BLaER1 (cell line): ENCODE measurements at regions not wholly inside any gene's neighbourhood (a gene's known extent, or its start where the extent isn't known, plus 50 kb on each side); places are given as distances from the start of the nearest gene placed in this dataset.
"Not testable (repeated sequence)": the region's sequence is repeated elsewhere in the genome, so short reads cannot be mapped to it uniquely, and the experiment has no call there.

Source experiments
- H3K27ac ChIP-seq: shearing (Covaris generic); formaldehyde crosslinking; 2 replicates; pipeline ENCODE4 v1.8.1; 2022
- H3K27me3 ChIP-seq: shearing (Covaris generic); formaldehyde crosslinking; 2 replicates; pipeline ENCODE4 v1.8.1; 2022
- H3K36me3 ChIP-seq: shearing (Covaris generic); formaldehyde crosslinking; 2 replicates; pipeline ENCODE4 v1.8.1; 2022
- H3K4me1 ChIP-seq: shearing (Covaris generic); formaldehyde crosslinking; 2 replicates; pipeline ENCODE4 v1.8.1; 2022
- H3K4me2 ChIP-seq: shearing (Covaris generic); formaldehyde crosslinking; 2 replicates; pipeline ENCODE4 v1.8.1; 2022
- H3K4me3 ChIP-seq: shearing (Covaris generic); formaldehyde crosslinking; 2 replicates; pipeline ENCODE4 v1.8.1; 2022
- H3K9ac ChIP-seq: shearing (Covaris generic); formaldehyde crosslinking; 2 replicates; pipeline ENCODE4 v1.8.1; 2022
- H3K9me3 ChIP-seq: shearing (Covaris generic); formaldehyde crosslinking; 2 replicates; pipeline ENCODE4 v1.8.1; 2022
- H4K20me1 ChIP-seq: shearing (Covaris generic); formaldehyde crosslinking; 2 replicates; pipeline ENCODE4 v1.8.1; 2022
- Cebpa-rat ChIP-seq: shearing (Covaris generic); IDR thresholded peaks from 2 replicates; pipeline ENCODE4 v1.8.1; 2022

DNA sequence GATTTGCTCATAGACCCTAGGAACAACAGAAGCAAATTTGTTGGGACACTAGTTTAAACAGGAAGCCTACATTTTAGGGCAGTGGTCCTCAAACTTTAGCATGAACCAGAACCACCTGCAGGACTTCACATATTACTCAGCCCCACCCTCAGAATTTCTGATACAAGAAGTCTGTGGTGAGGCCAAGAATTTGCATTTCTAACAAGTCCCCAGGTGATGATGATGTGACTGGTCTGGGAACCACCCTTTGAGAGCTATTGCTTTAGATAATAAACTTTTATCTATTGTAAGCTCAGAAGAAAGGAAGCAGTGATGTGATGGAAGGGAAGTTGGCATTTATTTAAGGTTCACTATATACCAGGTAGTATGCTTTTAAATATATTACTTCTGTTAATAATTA lies 194.0 kb downstream of the FAM181B start:
- no peak for TF ChIP-seq Cebpa-rat

DNA sequence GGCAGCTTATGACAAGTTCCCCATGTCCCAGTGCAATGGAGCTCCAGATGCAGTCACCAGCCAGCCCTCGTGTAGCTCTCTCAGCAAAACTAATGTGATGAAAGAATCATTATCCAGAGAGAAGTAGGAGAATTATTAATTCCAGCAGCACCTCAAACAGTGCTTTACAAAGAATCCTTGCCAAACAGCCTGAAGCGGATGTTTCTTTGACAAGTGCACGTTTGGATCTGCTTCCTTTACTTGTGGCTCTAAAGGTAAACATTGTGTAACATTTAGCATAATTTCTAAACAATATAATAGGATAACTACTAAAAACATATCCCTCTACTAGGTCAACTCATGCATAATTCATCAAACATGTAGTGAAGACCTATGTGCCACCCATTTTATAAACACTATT lies 197.0 kb downstream of the FAM181B start:
- H3K27me3 ChIP-seq: no peaks in the 10 kb centered on the region
- H4K20me1 ChIP-seq: no peaks in the 10 kb centered on the region
- H3K4me1 ChIP-seq: no peaks in the 10 kb centered on the region
- no peak for TF ChIP-seq Cebpa-rat
- H3K27ac ChIP-seq: no peak overlapping the region
- no peaks in the 10 kb centered on the region for H3K9me3 ChIP-seq
- no peak overlapping the region for H3K9ac ChIP-seq
- H3K4me3 ChIP-seq: no peak overlapping the region
- no peak overlapping the region for H3K4me2 ChIP-seq
- no peaks in the 10 kb centered on the region for H3K36me3 ChIP-seq

More for the DNA sequence above, 194.0 kb downstream of the FAM181B start:
- H3K4me2 ChIP-seq: no peak overlapping the region
- H3K4me3 ChIP-seq: no peak overlapping the region
- no peak overlapping the region for H3K27ac ChIP-seq
- H3K36me3 ChIP-seq: no peaks in the 10 kb centered on the region
- H3K9me3 ChIP-seq: no peaks in the 10 kb centered on the region
- no peaks in the 10 kb centered on the region for H4K20me1 ChIP-seq
- no peaks in the 10 kb centered on the region for H3K27me3 ChIP-seq
- no peaks in the 10 kb centered on the region for H3K4me1 ChIP-seq
- H3K9ac ChIP-seq: no peak overlapping the region

DNA sequence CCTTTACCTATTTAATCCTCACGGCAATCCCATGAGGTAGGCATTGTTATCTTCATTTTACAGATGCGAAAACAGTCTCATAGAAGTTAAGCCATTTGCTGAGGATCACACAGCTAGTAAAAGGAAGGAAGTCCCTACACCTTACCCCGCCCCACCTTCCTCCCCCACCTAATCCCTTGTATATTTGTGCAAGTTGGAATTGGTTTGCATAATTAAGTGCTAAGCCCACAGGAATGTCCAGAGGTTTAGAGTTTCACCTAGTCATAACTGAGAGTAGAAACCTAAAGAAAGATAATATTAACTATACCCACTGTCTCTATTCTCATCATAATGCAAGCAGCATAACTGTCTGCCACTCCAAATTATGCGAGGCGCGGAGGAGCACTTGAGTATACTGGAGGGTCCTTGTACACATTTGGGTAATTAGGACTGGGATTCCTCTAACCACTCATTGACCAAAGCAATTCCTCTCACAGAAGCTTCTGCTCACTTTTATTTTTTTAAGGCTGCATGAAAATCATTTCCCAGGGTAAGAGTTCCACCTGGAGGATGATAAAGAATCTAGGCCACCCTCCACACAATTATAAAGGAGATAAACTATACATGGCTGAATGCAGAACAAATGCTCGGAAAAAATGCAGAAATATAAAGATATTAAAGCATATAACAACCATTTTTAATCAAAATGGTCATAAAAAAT lies 199.9 kb downstream of the FAM181B start:
- Histone ChIP-seq H3K27ac (no peak overlapping the region), H3K9me3 (no peaks in the 10 kb centered on the region), H3K4me3 (no peak overlapping the region), H3K4me1 (no peaks in the 10 kb centered on the region), H4K20me1 (no peaks in the 10 kb centered on the region), H3K9ac (no peak overlapping the region), H3K4me2 (no peak overlapping the region), H3K27me3 (no peaks in the 10 kb centered on the region), H3K36me3 (no peaks in the 10 kb centered on the region)
- TF ChIP-seq Cebpa-rat: no peak

DNA sequence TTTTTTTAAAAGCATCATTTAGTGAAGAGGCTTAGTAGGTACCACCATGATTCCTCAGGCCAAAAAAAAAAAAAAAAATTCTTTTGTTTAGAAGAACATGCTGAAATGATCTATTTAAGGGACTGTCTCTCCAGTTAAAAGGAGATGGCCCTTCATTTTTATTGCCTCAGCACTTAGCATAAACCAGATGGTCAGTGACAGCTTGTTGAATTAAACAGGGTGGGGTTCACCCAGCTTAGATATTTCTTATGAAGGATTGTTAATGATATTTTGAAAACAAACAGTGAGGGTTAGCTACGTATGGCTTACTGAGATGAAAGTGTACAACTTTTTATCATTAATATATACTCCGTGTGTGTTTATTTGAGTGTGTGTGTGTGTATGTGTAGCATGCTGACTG lies 203.7 kb downstream of the FAM181B start:
- no peak overlapping the region for H3K4me2 ChIP-seq
- H3K36me3 ChIP-seq: no peaks in the 10 kb centered on the region
- no peak overlapping the region for H3K4me3 ChIP-seq
- H3K27me3 ChIP-seq: no peaks in the 10 kb centered on the region
- no peak for TF ChIP-seq Cebpa-rat
- H3K9ac ChIP-seq: no peak overlapping the region
- H3K4me1 ChIP-seq: peaks cover 8% of the 10 kb centered on the region; the same call in 1 of the 2 replicates
- no peaks in the 10 kb centered on the region for H3K9me3 ChIP-seq
- no peak overlapping the region for H3K27ac ChIP-seq
- H4K20me1 ChIP-seq: no peaks in the 10 kb centered on the region

DNA sequence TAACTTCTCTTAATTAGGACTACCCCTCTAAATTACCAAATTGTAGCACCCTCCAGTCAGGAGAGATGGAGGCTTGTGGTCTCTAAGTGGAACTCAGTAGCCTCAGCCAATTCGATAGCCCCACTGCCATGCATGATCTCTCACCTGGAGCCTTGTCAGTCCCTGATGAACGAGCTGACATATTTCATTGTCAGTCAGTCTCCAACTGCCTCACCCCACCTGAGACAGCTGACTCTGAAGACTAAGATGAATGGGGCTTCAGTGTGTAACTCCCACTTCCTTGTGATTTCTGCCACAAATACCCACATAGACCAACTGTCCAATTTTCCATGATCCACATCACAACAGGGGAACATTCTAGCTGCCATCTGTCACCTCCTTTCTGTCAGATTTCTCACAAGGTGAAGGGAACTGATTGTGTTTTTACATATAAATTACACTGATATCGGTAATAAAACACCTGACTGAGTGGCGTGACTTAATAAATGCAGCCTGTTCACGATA lies 206.5 kb downstream of the FAM181B start:
- Histone ChIP-seq H3K9ac (no peak overlapping the region), H3K27me3 (no peaks in the 10 kb centered on the region), H3K4me1 (peaks cover 8% of the 10 kb centered on the region; the same call in 1 of the 2 replicates), H3K4me3 (no peak overlapping the region), H3K27ac (no peak overlapping the region), H3K9me3 (no peaks in the 10 kb centered on the region), H3K36me3 (no peaks in the 10 kb centered on the region), H4K20me1 (no peaks in the 10 kb centered on the region), H3K4me2 (no peak overlapping the region; the same call in 1 of the 2 replicates)
- TF ChIP-seq Cebpa-rat: no peak

DNA sequence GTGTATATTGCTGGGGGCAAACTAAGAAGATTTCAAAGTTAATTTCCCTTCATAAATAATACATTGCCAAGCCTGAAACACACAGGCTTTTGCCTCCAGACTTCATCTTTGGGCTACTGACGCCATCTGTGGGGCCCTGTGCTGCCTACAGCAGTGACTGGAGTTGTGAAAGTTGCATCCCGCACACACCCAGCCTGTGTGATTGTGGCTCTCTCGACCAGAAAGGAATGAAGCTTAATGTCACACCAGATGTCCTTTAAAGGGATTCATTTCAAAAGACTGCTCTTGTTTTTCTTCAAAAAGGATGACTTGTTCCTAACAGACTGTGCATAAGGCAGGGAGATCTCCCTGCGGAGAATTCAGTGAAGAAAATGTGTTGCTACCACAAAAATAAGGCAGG lies 210.5 kb downstream of the FAM181B start:
- no peak for TF ChIP-seq Cebpa-rat
- no peak overlapping the region for H3K27ac ChIP-seq
- no peaks in the 10 kb centered on the region for H4K20me1 ChIP-seq
- no peaks in the 10 kb centered on the region for H3K9me3 ChIP-seq
- no peak overlapping the region for H3K9ac ChIP-seq
- H3K36me3 ChIP-seq: no peaks in the 10 kb centered on the region
- no peak overlapping the region for H3K4me3 ChIP-seq
- H3K4me2 ChIP-seq: no peak overlapping the region
- H3K4me1 ChIP-seq: peaks cover 16% of the 10 kb centered on the region; the same call in 1 of the 2 replicates
- no peaks in the 10 kb centered on the region for H3K27me3 ChIP-seq

DNA sequence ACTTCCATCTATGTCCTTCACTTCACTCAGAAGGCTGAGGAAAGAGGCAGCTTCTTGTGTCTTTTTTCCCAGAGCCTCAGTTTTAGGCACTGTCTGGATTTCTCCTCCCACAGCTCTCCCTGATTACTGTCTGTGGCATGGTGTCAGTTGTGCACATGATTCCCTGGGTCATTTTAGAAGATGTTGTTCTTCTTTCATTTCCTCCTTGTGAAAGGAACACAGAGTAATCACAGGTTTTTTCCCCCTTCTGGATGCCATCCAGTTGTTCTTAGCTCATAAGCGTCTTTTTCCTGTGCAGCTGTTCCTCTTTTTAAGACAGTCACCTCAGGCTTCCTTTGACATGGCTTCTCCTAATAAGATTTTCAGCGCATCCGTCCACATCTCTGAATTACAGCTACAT lies 212.2 kb downstream of the FAM181B start:
- H3K27ac ChIP-seq: no peak overlapping the region

DNA sequence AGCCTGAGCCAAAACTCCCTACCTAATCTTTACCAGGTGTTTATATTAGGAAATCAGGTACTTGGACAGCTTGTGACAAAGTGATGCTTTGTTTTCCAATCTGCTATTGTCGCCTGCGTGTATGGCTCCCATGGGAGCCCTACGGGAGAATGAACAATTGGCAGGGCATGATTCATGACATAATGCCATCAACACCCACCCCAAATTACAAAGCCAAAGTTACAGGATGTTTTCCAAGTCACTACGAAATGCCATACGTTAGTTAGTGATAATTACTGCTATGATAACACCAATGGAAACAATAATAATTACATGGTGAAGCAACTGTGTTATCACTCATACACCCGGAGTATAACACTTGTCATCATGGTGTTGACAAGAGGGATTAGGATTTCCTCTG lies 226.4 kb downstream of the FAM181B start:
- no peak overlapping the region for H3K4me3 ChIP-seq
- H3K27me3 ChIP-seq: no peaks in the 10 kb centered on the region
- no peaks in the 10 kb centered on the region for H3K36me3 ChIP-seq
- no peak for TF ChIP-seq Cebpa-rat
- no peak overlapping the region for H3K27ac ChIP-seq
- H3K4me2 ChIP-seq: no peak overlapping the region
- no peak overlapping the region for H3K9ac ChIP-seq
- H3K9me3 ChIP-seq: no peaks in the 10 kb centered on the region
- no peaks in the 10 kb centered on the region for H4K20me1 ChIP-seq
- H3K4me1 ChIP-seq: no peaks in the 10 kb centered on the region

More for the DNA sequence above, 212.2 kb downstream of the FAM181B start:
- H3K4me3 ChIP-seq: no peak overlapping the region
- peak overlapping the region; percentile 1; the same call in 1 of the 2 replicates for H3K4me2 ChIP-seq
- H4K20me1 ChIP-seq: no peaks in the 10 kb centered on the region
- no peaks in the 10 kb centered on the region for H3K36me3 ChIP-seq
- peaks cover 7% of the 10 kb centered on the region; the same call in 1 of the 2 replicates for H3K4me1 ChIP-seq
- no peaks in the 10 kb centered on the region for H3K9me3 ChIP-seq
- H3K9ac ChIP-seq: no peak overlapping the region
- H3K27me3 ChIP-seq: no peaks in the 10 kb centered on the region
- TF ChIP-seq Cebpa-rat: no peak

DNA sequence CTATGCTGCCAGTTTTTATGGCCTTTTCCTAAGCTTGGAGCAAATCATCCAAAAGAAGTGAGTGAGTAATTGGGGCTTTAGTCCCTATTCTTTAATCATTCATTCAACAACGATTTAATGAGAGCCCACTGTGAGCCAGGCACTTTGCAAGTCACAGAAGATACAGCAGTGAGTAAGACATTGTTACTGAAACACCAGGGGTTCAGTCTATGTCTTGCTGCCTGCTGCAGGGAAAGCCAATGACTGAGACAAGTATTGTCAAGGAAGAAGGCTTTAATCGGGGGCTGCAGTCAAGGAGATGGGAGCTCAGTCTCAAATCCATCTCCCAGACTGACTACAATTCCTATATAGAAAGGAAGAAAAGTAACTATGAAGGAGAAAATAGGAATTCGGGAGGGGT lies 228.3 kb downstream of the FAM181B start:
- Histone ChIP-seq H3K4me1 (no peaks in the 10 kb centered on the region), H4K20me1 (no peaks in the 10 kb centered on the region), H3K27ac (no peak overlapping the region), H3K4me2 (no peak overlapping the region), H3K36me3 (no peaks in the 10 kb centered on the region), H3K27me3 (no peaks in the 10 kb centered on the region), H3K4me3 (no peak overlapping the region), H3K9me3 (0 out of 2 replicates have a peak, but pooled peaks cover 3% of the 10 kb centered on the region), H3K9ac (no peak overlapping the region)
- TF ChIP-seq Cebpa-rat: no peak

DNA sequence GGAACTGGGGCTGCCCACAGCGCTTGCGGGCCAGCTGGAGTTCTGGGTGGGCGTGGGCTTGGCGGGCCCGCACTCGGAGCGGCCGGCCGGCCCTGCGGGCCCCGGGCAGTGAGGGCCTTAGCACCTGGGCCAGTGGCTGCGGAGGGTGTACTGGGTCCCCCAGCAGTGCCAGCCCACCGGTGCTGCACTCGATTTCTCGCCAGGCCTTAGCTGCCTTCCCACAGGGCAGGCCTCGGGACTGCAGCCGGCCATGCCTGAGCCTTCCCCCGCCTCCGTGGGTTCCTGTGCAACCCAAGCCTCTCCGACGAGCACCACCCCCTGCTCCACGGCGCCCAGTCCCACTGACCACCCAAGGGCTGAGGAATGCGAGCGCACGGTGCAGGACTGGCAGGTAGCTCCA lies 232.5 kb downstream of the FAM181B start:
- not testable (repeated sequence) for H3K27ac ChIP-seq, H3K4me2 ChIP-seq, H3K27me3 ChIP-seq, H4K20me1 ChIP-seq, H3K4me3 ChIP-seq, H3K9ac ChIP-seq, H3K9me3 ChIP-seq, H3K4me1 ChIP-seq, H3K36me3 ChIP-seq
